Fibroblast of mammary gland (primary cell): ENCODE measurements at regions not wholly inside any gene's neighbourhood (a gene's known extent, or its start where the extent isn't known, plus 50 kb on each side); places are given as distances from the start of the nearest gene placed in this dataset.

Source experiments
- DNase-seq: peaks from one replicate; pipeline ENCODE4 v3.0.0-alpha.2; 2010; ENCODE audit warnings: low read depth
- H3K4me3 ChIP-seq: 2 replicates; pipeline ENCODE4 v1.5.1; 2011; ENCODE audit warnings: low read depth, mild to moderate bottlenecking, low read length, moderate library complexity; ENCODE audit not compliant: control insufficient read depth
- TF ChIP-seq, protein P1 (sequence below): conservative IDR thresholded peaks from 2 replicates; pipeline ENCODE4 v1.5.1; 2011; ENCODE audit warnings: low read depth, low read length, inconsistent platforms; ENCODE audit not compliant: control insufficient read depth, insufficient read depth

GRCh38 chrX:39030636-39031035, 229.4 kb downstream of the MID1IP1 start:
- H3K4me3 ChIP-seq = no peak overlapping the region
- TF ChIP-seq, protein P1, sequence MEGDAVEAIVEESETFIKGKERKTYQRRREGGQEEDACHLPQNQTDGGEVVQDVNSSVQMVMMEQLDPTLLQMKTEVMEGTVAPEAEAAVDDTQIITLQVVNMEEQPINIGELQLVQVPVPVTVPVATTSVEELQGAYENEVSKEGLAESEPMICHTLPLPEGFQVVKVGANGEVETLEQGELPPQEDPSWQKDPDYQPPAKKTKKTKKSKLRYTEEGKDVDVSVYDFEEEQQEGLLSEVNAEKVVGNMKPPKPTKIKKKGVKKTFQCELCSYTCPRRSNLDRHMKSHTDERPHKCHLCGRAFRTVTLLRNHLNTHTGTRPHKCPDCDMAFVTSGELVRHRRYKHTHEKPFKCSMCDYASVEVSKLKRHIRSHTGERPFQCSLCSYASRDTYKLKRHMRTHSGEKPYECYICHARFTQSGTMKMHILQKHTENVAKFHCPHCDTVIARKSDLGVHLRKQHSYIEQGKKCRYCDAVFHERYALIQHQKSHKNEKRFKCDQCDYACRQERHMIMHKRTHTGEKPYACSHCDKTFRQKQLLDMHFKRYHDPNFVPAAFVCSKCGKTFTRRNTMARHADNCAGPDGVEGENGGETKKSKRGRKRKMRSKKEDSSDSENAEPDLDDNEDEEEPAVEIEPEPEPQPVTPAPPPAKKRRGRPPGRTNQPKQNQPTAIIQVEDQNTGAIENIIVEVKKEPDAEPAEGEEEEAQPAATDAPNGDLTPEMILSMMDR = no peak
- no peak for DNase-seq

DNA sequence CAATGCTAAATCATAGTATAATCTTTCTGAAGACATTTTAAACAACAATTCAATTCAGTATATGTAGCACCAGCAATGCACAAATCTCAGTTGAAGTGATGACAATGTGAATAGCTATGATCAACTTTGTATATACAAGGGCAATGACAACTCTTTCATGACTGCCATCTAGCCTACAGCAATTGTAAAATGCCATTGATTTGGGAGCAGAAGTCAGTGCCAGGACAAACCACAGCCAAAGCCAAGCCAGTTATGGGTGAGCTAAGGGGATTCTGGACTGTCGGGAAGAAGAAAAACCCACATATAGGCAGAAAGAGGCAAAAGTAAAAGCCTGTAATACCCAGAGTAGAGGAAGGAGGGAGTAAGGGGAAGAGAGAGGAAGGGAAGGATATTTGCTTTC, 238.6 kb downstream of the MID1IP1 start:
- TF ChIP-seq, protein P1 = no peak
- DNase-seq = no peak
- no peak overlapping the region for H3K4me3 ChIP-seq

GRCh38 chrX:39043838-39044550, 242.7 kb downstream of the MID1IP1 start:
- no peak for DNase-seq
- TF ChIP-seq, protein P1 = no peak
- no peak overlapping the region for H3K4me3 ChIP-seq

- TF ChIP-seq, protein P1 = no peak
- no peak overlapping the region for H3K4me3 ChIP-seq
- DNase-seq = no peak
These were observed 245.9 kb downstream of the MID1IP1 start for GRCh38 chrX:39047174-39047573.

DNA sequence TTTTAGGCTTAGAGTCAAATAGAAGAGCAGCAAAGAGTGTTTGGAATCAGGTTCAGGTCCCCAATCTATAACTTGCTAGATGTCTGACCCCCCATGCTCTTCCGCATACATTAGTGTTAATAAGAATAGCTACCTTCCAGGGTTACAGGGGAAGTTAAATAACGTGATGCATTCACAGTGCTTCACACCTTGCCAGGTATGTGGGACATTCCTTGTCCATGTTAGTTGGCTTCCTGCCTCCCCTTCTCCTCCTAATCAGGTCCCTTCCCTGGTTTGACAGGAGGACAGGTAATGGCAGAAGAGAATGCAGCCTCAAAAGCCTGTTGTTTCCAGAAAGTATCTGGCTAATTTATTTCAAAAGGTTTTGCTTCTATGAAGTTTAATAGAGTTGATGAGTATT, 248.7 kb downstream of the MID1IP1 start:
- H3K4me3 ChIP-seq = no peak overlapping the region
- DNase-seq = no peak
- TF ChIP-seq, protein P1 = no peak

DNA sequence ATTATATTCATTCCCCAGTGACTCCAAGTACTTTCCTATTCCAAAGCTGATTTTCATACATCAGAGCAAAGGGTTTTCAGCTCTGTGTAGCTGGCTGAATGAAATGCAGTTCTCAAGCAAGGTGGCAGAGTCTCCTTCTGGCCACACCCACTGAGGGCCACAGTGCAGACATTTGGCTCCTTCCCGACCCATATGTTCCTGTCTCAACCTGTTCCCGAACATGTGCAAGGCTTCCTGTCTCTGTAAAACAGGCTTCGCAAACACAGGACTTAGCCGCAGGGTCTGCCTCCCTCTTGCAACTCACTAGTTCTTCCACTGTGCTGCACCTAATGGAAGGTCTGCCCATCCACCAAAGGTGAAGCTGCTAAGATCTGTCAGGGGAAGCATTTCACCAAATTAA, 249.2 kb downstream of the MID1IP1 start:
- TF ChIP-seq, protein P1 = no peak
- DNase-seq = no peak
- no peak overlapping the region for H3K4me3 ChIP-seq
